Calu3 (cell line): ENCODE measurements at regions not wholly inside any gene's neighbourhood (a gene's known extent, or its start where the extent isn't known, plus 50 kb on each side); places are given as distances from the start of the nearest gene placed in this dataset.
"Not testable (repeated sequence)": the region's sequence is repeated elsewhere in the genome, so short reads cannot be mapped to it uniquely, and the experiment has no call there.

ENCODE experiments used
- BruUV-seq: library from RNA; stranded (reverse); fragments of 400-500 nt; replicated peaks from 2 replicates; lab custom pipeline; 2021; lab: Mats Ljungman, UMichigan
- CTCF ChIA-PET: fragments of 300-600 bp; sonication (Branson Sonifier 250); formaldehyde crosslinking; loops from one replicate; lab custom pipeline; 2022; ENCODE audit warnings: antibody characterized with exemption; lab: Charles Lee
- DNase-seq: peaks from one replicate; pipeline ENCODE4 v3.0.0; 2022
- H3K27ac Mint-ChIP-seq: one replicate; pipeline ENCODE4 v1.8.0; 2022; ENCODE audit warnings: mixed read lengths; ENCODE audit not compliant: unreplicated experiment
- H3K27me3 Mint-ChIP-seq: one replicate; pipeline ENCODE4 v1.8.0; 2022; ENCODE audit warnings: mixed read lengths; ENCODE audit not compliant: unreplicated experiment
- H3K36me3 Mint-ChIP-seq: one replicate; pipeline ENCODE4 v1.8.0; 2022; ENCODE audit warnings: mild to moderate bottlenecking, moderate library complexity, mixed read lengths; ENCODE audit not compliant: insufficient read depth, unreplicated experiment
- H3K4me1 Mint-ChIP-seq: one replicate; pipeline ENCODE4 v1.8.0; 2022; ENCODE audit warnings: mild to moderate bottlenecking, low read depth, mixed read lengths; ENCODE audit not compliant: unreplicated experiment
- H3K4me3 Mint-ChIP-seq: one replicate; pipeline ENCODE4 v1.8.0; 2022; ENCODE audit warnings: mild to moderate bottlenecking, low read depth, moderate library complexity, mixed read lengths; ENCODE audit not compliant: unreplicated experiment
- H3K9me3 Mint-ChIP-seq: one replicate; pipeline ENCODE4 v1.8.0; 2022; ENCODE audit warnings: low read depth, mixed read lengths; ENCODE audit not compliant: unreplicated experiment
- CTCF ChIP-seq: fragments of 200-600 bp; IDR thresholded peaks from one replicate; pipeline ENCODE4 v1.8.0; 2022; ENCODE audit warnings: antibody characterized with exemption; ENCODE audit not compliant: unreplicated experiment
- intact Hi-C: fragments of 100-400 bp; cut with micrococcal nuclease; formaldehyde crosslinking; loops from one replicate; pipeline ENCODE4 v1.10.0; 2022; ENCODE audit not compliant: unreplicated experiment

- no peak overlapping the region for H3K27ac Mint-ChIP-seq
- no peaks in the 10 kb centered on the region for H3K27me3 Mint-ChIP-seq
- intact Hi-C loops = no loop called here
- H3K4me1 Mint-ChIP-seq = no peaks in the 10 kb centered on the region
- no TSS peak for BruUV-seq
- H3K36me3 Mint-ChIP-seq = no peaks in the 10 kb centered on the region
- no peak for TF ChIP-seq CTCF
- no peak for DNase-seq
- H3K4me3 Mint-ChIP-seq = no peak overlapping the region
- CTCF ChIA-PET = no interaction called here
- peaks cover 3% of the 10 kb centered on the region for H3K9me3 Mint-ChIP-seq
Measured at GRCh38 chr12:25682421-25682820, 129.3 kb upstream of the LMNTD1 start.

DNA sequence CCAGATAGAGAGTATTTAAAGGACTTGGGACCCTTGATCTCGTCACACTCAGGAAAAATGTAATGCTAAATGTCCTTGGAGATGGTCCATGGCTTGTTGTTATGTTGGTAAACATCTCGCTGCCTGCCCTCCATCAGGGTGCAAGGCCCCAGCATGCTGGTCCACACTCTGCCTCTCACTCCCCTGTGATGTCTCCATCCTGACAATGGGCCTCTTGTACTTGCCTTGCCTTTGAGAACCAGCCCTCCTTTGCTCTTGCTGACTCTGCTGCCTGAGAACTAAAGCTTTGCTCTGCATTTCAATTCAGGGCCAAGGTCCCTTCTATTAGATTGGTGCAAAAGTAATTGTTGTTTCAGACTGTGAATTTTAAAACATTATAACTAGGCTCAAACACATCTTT lies 131.0 kb upstream of the LMNTD1 start:
- Mint-ChIP-seq H3K9me3 (peaks cover 3% of the 10 kb centered on the region), H3K4me3 (no peak overlapping the region), H3K27ac (no peak overlapping the region), H3K36me3 (no peaks in the 10 kb centered on the region), H3K4me1 (no peaks in the 10 kb centered on the region), H3K27me3 (no peaks in the 10 kb centered on the region)
- CTCF ChIA-PET = no interaction called here
- no peak for DNase-seq
- BruUV-seq = no TSS peak
- intact Hi-C loops = no loop called here
- no peak for TF ChIP-seq CTCF

GRCh38 chr12:25686351-25686750 lies 133.3 kb upstream of the LMNTD1 start:
- BruUV-seq = no TSS peak
- intact Hi-C loops = no loop called here
- Mint-ChIP-seq H3K27ac (no peak overlapping the region), H3K4me1 (no peaks in the 10 kb centered on the region), H3K9me3 (peaks cover 3% of the 10 kb centered on the region), H3K4me3 (no peak overlapping the region), H3K27me3 (no peaks in the 10 kb centered on the region), H3K36me3 (no peaks in the 10 kb centered on the region)
- TF ChIP-seq CTCF = no peak
- no peak for DNase-seq
- CTCF ChIA-PET = no interaction called here

- H3K4me3 Mint-ChIP-seq = no peak overlapping the region
- TF ChIP-seq CTCF = no peak
- H3K27me3 Mint-ChIP-seq = no peaks in the 10 kb centered on the region
- peaks cover 3% of the 10 kb centered on the region for H3K9me3 Mint-ChIP-seq
- no peaks in the 10 kb centered on the region for H3K36me3 Mint-ChIP-seq
- intact Hi-C loops = no loop called here
- CTCF ChIA-PET = no interaction called here
- no peak overlapping the region for H3K27ac Mint-ChIP-seq
- DNase-seq = no peak
- no TSS peak for BruUV-seq
- H3K4me1 Mint-ChIP-seq = no peaks in the 10 kb centered on the region
Measured at GRCh38 chr12:25687226-25687625, 134.1 kb upstream of the LMNTD1 start.

GRCh38 chr12:25688851-25689250 lies 135.8 kb upstream of the LMNTD1 start:
- CTCF ChIA-PET, BruUV-seq, H3K4me1 Mint-ChIP-seq, DNase-seq, intact Hi-C loops, H3K27ac Mint-ChIP-seq, H3K9me3 Mint-ChIP-seq, H3K36me3 Mint-ChIP-seq, H3K27me3 Mint-ChIP-seq, H3K4me3 Mint-ChIP-seq: not testable (repeated sequence)
